HG02943 (cell line): ENCODE measurements at regions not wholly inside any gene's neighbourhood (a gene's known extent, or its start where the extent isn't known, plus 50 kb on each side); places are given as distances from the start of the nearest gene placed in this dataset.

ENCODE experiments used
- ATAC-seq: cut with Tn5 transposase; IDR thresholded peaks from one replicate; pipeline ENCODE4 v1.9.1; 2021; ENCODE audit warnings: mild to moderate bottlenecking, low read depth, moderate library complexity; ENCODE audit not compliant: unreplicated experiment

- no peak for ATAC-seq
Measured at GRCh38 chr16:66267292-66268014, 99.0 kb upstream of the CDH5 start.

- no peak for ATAC-seq
Measured at GRCh38 chr16:66266436-66267291, 99.8 kb upstream of the CDH5 start.

- ATAC-seq, result no peak
Measured at GRCh38 chr16:66265556-66266141, 100.8 kb upstream of the CDH5 start.

DNA sequence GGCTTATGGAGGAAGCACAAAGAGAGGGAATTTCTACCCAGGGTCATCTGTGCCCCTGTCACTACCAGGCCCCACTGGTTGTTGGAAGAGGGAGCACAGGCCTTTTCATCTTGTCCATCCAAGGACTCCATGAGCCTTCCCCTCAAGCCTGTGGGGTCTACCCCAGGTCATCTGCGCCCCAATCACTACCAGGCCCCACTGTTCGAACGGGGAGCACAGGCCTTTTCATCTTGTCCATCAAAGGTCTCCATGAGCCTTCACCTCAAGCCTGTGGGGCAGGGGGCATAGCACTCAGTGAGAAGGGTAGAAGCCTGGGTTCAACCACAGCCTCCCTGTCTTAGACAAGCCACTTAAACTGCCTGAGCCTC, 101.5 kb upstream of the CDH5 start:
- no peak for ATAC-seq

GRCh38 chr16:66264311-66265047, 102.0 kb upstream of the CDH5 start:
- ATAC-seq, result no peak

- ATAC-seq, result no peak
Measured at GRCh38 chr16:66263973-66264310, 102.5 kb upstream of the CDH5 start.

GRCh38 chr16:66263168-66263972, 103.1 kb upstream of the CDH5 start:
- ATAC-seq, result no peak

DNA sequence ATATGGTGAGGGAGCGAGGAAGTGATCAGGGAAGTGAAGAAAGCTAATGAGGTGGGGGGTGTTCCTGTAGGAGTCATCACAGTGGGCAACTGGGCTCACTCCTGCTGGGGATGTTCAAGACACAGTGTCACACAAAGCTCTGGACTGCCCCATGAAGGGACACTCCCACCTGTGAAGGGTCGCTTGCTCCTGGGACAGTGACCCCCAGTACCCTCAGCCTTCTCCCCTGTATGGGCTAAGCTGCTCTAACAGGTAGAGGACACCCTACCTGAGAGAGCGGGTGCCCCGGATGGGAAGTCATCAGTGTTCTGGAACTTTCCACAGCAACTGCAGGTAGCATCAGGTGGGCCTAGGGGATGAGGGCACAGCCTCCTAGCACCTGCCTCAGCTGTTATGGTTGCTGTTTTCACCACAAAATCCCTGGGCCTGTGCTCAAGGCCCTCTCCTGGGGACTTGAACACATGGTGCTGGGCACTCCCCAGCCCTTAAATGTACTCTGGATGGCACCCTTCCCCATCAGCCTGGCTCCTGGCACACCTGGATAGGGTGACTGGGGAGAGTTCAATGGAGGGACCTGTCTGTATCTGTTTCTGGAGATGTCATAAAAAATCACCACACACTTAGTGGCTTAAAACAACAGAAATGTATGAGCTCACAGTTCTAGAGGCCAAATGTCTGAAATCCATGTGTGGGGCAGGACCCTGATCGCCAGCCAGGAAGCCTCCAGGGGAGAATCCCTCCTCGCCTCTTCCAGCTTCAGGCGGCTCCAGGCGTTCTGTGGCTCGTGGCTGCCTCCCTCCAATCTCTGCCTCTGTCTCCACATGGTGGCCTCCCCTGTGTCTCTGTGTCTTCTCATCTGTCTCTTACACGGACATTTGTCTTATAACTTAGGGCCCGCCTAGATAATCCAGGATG, 104.0 kb upstream of the CDH5 start:
- ATAC-seq, result no peak

DNA sequence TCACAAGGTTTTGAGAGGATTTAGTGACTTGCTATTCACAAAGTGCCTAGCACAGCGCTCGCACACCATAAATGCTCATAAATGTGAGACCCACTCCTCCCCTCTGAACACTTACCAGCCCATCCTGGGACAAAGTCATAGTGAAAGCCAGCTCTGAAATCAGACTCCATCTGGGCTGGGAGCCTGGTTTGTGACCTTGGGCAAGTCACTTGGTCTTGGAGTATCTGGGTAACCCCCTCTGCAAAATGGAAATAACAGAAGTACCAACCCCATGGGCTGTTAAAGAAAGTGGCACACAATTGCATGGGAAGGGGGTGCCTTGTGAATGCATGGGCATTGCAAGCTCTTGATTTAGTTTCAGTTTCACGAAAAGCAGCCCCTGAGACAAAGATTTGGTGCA, 104.7 kb upstream of the CDH5 start:
- ATAC-seq, result no peak

DNA sequence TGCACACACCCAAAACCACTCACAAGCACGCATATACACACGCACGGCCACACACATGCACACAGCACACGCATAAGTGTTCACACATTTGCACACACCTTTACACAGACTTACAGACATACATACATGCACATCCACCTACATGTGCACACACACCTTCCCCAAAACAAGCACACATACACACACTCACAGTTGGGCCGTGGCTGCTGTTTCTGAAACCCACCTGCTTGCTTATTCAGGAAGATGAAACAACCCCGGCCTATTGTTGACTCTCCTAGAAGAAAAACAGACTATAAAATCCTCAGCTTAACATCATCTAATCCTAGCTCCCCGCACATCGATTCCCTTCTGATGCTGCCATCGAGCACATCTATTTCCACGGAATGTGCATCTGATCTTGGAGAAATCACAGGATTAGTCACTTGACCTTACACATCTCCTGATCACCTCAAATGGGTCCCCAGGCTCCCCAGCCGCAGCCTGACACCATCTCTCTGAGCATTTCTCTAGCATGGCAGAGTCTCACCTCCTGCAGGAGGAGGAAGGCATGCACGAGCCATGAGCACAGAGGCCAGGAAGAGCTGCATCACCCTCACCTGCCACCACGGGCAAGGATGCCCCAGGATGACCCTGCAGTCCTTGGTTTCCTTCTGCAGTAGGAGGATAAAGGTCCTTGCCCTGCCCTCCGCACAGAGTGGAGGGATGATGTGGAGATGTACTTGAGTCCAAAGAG, 105.8 kb upstream of the CDH5 start:
- ATAC-seq, result no peak

DNA sequence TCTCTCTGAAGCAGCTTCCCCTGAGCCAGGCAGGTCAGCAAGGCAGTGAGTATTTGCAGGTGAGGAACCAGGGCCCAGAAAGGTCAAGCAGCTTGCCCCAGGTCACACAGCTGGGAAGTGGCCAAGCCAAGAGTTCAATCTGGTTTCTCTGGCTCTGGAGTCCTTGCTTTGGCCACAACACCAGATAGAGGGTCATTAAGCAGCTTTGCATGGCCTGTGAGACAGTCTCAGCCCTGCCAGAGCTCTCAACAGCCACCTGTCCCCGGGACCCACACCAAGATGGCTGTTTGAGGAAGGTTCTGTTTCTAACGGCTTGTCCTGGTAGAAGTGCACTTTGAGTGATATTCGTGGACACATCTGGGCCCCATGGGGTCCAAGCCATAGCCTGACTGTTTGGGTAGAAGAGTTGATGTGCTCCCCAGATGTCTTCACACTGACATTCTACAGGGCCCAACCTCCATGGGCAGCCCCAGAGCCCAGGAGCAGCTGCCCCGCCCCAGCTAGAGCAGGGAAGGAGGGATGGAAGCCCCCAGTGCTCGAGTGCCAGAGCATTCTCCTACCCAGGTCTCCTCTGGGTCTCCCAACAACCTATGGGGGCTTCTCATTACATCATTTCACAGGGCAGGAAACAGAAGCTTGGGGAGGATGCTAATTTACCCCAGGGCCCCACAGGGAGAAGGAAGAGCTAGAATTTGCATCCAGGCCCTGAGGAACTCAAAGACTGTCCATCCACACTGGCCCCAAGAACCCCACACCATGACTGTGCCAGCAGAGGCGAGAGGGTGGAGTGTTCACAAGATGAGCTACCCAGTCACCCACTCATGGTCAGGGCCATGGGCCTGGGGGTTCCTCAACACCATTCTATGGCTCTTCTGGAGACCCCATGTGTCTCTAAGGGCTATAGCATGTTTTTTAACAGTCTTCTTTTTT, 107.3 kb upstream of the CDH5 start:
- no peak for ATAC-seq

GRCh38 chr16:66256919-66257318, 109.6 kb upstream of the CDH5 start:
- ATAC-seq, result no peak

DNA sequence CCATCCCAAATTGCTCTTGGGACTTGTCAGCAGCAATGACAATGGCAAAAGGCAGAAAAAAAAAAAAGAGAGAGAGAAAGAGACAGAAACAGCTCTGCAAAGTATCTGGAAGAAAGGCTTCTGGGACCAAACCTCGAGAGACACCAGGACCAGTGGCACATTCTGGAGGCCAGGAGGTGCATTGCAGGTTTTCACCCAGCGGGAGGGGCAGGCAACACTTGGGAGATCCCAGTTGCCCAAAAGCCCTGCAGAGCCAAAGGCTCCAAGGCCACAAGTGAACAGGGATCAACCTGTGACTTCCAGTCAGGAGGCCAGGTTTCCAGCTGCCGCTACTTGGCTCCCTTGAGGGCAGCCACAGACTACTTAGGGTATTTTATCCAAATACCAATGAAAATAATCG, 110.8 kb upstream of the CDH5 start:
- ATAC-seq, result no peak

DNA sequence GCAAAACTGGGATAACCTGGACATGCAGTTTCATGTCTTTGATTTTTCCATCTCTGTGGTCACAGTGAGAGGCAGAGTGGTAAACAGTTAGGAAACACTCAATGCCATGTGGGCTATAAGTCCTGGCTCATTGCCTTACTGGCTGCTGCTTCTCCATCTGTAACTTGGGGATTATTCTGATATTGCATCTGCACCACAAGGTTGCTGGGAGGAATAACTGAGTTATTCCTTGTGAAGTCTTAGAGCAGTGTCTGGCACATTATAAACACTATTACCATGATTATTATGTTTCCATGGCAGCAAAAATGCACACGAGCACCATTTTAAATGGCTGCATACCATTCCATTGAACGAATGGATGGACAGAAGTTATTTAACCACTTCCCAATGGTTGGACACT, 111.7 kb upstream of the CDH5 start:
- no peak for ATAC-seq

GRCh38 chr16:66254106-66254505, 112.4 kb upstream of the CDH5 start:
- no peak for ATAC-seq

GRCh38 chr16:66251476-66252160, 114.9 kb upstream of the CDH5 start:
- ATAC-seq, result no peak
